Tibial nerve (tissue), 4 donors: ENCODE measurements at regions not wholly inside any gene's neighbourhood (a gene's known extent, or its start where the extent isn't known, plus 50 kb on each side); places are given as distances from the start of the nearest gene placed in this dataset.

Experiments
- CTCF ChIP-seq, 5 experiments: fragments of 200-600 bp in 3 of 5; fragments of 450-650 bp in 2 of 5; sonication (generic) in 3 of 5; IDR thresholded peaks; one replicate each; pipeline ENCODE4 v1.5.1; 2016 to 2019; ENCODE audit warnings: antibody characterized with exemption in 5 of 5, mild to moderate bottlenecking in 3 of 5, moderate library complexity in 2 of 5
- EP300 ChIP-seq, 2 donors: sonication (generic); formaldehyde crosslinking; IDR thresholded peaks; one replicate each; pipeline ENCODE4 v1.6.1; 2017; ENCODE audit warnings: antibody characterized with exemption in 2 of 2, mild to moderate bottlenecking in 1 of 2
- POLR2A ChIP-seq, 2 donors: fragments of 450-650 bp; IDR thresholded peaks; one replicate each; pipeline ENCODE4 v1.6.1; 2017; ENCODE audit warnings: antibody characterized with exemption in 2 of 2, mild to moderate bottlenecking in 2 of 2, moderate library complexity in 2 of 2

GRCh38 chr5:15384176-15384575 is 115.8 kb upstream of the FBXL7 start:
- TF ChIP-seq EP300 (IDR thresholded peaks at IDR 0.05) (no peak), POLR2A (IDR thresholded peaks at IDR 0.05) (no peak), CTCF (IDR thresholded peaks at IDR 0.05) (no peak)
